Activated effector memory CD4-positive, alpha-beta T cell treated with Interleukin-2 at 50 U/mL for 16 hours (primary cell): ENCODE measurements at regions not wholly inside any gene's neighbourhood (a gene's known extent, or its start where the extent isn't known, plus 50 kb on each side); places are given as distances from the start of the nearest gene placed in this dataset.

Experiments
- DNase-seq: peaks from one replicate; pipeline ENCODE4 v3.0.0-alpha.2; 2020

- no peak for DNase-seq
Observed at GRCh38 chr11:128326791-128327190, 260.6 kb downstream of the ETS1 start.

- DNase-seq, result peak; percentile 76
Observed at GRCh38 chr11:128324531-128325141, 262.7 kb downstream of the ETS1 start.

GRCh38 chr11:128324051-128324481 is 263.3 kb downstream of the ETS1 start:
- DNase-seq, result no peak

- no peak for DNase-seq
Observed at GRCh38 chr11:128323381-128323780, 264.0 kb downstream of the ETS1 start.

GRCh38 chr11:128318856-128319474 is 268.4 kb downstream of the ETS1 start:
- peak; percentile 39 for DNase-seq

GRCh38 chr11:128316541-128317227 is 270.7 kb downstream of the ETS1 start:
- no peak for DNase-seq

- no peak for DNase-seq
Observed at GRCh38 chr11:128315933-128316332, 271.4 kb downstream of the ETS1 start.

DNA sequence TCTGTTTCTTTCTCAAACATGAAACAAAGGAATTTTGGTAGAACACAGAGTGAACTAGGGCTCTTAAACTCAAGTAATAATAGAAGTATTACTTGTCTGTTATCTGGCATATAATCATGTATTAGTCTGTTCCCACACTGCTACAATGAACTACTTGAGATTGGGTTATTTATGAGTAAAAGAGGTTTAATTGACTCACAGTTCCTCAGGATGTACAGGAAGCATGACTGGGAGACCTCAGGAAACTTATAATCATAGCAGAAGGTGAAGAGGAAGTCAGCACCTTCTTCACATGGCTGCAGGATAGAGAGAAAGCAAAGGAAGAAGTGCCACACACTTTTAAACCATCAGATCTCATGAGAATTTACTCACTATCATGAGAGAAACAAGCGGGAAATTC is 273.4 kb downstream of the ETS1 start:
- DNase-seq, result no peak

GRCh38 chr11:128311742-128312719 is 275.3 kb downstream of the ETS1 start:
- no peak for DNase-seq

- no peak for DNase-seq
Observed at GRCh38 chr11:128310676-128311445, 276.5 kb downstream of the ETS1 start.

GRCh38 chr11:128310005-128310404 is 277.4 kb downstream of the ETS1 start:
- DNase-seq, result no peak

DNA sequence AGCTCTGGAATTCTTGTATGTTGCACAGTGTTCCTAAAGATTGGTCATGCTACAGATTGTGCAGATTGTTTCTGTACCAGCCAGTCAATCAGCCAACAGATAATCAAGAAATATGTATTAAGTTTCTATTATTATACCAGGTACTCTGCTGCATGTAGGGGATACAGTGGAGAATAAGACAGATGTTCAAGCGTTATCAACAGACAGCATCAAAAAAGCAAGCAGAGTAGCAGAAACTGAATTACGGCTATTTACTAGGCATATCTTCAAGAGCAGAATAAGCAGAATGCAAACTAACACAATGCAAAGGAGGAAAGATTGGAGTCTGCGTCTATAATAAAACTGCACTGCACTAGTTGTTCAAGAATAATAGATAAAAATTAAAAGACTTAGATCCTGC is 278.6 kb downstream of the ETS1 start:
- DNase-seq, result no peak

GRCh38 chr11:128305588-128305987 is 281.8 kb downstream of the ETS1 start:
- DNase-seq, result no peak

- no peak for DNase-seq
Observed at GRCh38 chr11:128304666-128305485, 282.5 kb downstream of the ETS1 start.

GRCh38 chr11:128304116-128304515 is 283.2 kb downstream of the ETS1 start:
- DNase-seq, result no peak

- DNase-seq, result no peak
Observed at GRCh38 chr11:128303383-128303782, 284.0 kb downstream of the ETS1 start.

GRCh38 chr11:128302425-128303186 is 284.8 kb downstream of the ETS1 start:
- peak; percentile 57 for DNase-seq

DNA sequence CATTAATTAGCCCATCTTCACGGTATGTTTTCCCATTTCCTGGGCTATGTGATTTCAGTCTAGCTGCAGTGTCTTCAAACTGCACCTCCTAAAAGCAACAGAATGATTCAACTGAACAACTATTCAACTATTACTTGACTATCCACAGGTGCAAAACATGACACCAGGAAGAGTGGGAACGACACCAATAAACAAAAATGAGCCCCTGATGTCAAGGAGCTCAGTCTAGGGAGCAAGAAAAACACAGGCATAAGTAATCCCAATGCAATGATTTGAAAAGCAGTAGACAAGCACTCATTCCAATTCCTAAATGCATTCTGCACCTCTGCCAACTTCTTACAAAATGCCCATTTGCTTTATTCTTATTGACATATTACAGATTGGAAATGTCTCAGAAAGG is 285.6 kb downstream of the ETS1 start:
- DNase-seq, result no peak

GRCh38 chr11:128300785-128301184 is 286.6 kb downstream of the ETS1 start:
- no peak for DNase-seq

DNA sequence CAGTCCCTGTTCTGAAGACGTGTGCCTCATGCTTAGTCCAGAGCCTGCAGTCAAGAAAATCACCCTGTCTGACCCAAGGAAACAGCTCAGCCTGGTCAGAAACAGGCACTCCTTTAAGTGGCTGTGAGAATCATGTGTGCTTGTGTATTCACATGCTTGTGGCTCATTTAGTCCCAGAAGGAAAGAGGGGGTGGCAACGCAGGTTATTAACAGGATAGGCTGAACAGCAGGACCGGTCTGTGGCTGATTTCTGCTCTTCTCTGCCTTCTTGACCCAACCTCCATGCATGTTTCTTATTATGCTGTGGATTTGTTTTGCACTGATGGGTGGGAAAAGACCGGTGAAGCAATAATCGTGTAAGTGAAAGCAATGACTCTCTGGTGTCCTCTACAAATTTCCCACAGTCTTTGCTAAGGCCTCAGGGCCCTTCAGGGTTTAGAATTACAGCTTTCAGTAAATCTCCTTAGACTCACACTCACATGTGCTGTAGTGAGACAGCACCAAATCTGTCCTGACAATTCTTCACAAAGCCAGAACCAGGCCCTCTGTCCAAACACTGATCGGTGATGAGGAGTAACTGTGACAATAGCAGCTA is 288.1 kb downstream of the ETS1 start:
- DNase-seq, result no peak
